Right forelimb (tissue), 1 donor: ENCODE measurements at regions not wholly inside any gene's neighbourhood (a gene's known extent, or its start where the extent isn't known, plus 50 kb on each side); places are given as distances from the start of the nearest gene placed in this dataset.

ENCODE experiments used
- DNase-seq: peaks from one replicate; pipeline ENCODE4 v3.0.0-alpha.2; 2018

GRCh38 chr7:19834566-19834965, 61.1 kb upstream of the TMEM196 start:
- no peak for DNase-seq

- DNase-seq: no peak
Measured at GRCh38 chr7:19830604-19831003, 57.2 kb upstream of the TMEM196 start.
